ENCODE measurements at regions not wholly inside any gene's neighbourhood (a gene's known extent, or its start where the extent isn't known, plus 50 kb on each side); places are given as distances from the start of the nearest gene placed in this dataset.
"Not testable (repeated sequence)": the region's sequence is repeated elsewhere in the genome, so short reads cannot be mapped to it uniquely, and the experiment has no call there.

GRCh38 chr11:98155696-98156095 is 865.1 kb upstream of the CNTN5 start:
- no peak for DNase-seq (ENCODE audit: low spot score)

- DNase-seq (ENCODE audit: low spot score): no peak
Observed at GRCh38 chr11:98177925-98178324, 842.8 kb upstream of the CNTN5 start.

GRCh38 chr11:98180511-98180910 is 840.2 kb upstream of the CNTN5 start:
- DNase-seq (ENCODE audit: low spot score): no peak

GRCh38 chr11:98180921-98181320 is 839.8 kb upstream of the CNTN5 start:
- DNase-seq (ENCODE audit: low spot score): no peak

GRCh38 chr11:98183034-98183433 is 837.7 kb upstream of the CNTN5 start:
- no peak for DNase-seq (ENCODE audit: low spot score)

- no peak for DNase-seq (ENCODE audit: low spot score)
Observed at GRCh38 chr11:98185245-98185644, 835.5 kb upstream of the CNTN5 start.

- DNase-seq (ENCODE audit: low spot score): no peak
Observed at GRCh38 chr11:98194611-98195010, 826.1 kb upstream of the CNTN5 start.

- DNase-seq (ENCODE audit: low spot score): no peak
Observed at GRCh38 chr11:98195300-98195699, 825.4 kb upstream of the CNTN5 start.

- DNase-seq (ENCODE audit: low spot score): no peak
Observed at GRCh38 chr11:98207086-98207485, 813.7 kb upstream of the CNTN5 start.

GRCh38 chr11:98227278-98227677 is 793.5 kb upstream of the CNTN5 start:
- no peak for DNase-seq (ENCODE audit: low spot score)

- no peak for DNase-seq (ENCODE audit: low spot score)
Observed at GRCh38 chr11:98230678-98231077, 790.1 kb upstream of the CNTN5 start.

- DNase-seq (ENCODE audit: low spot score): no peak
Observed at GRCh38 chr11:98234698-98235097, 786.1 kb upstream of the CNTN5 start.

- DNase-seq (ENCODE audit: low spot score): no peak
Observed at GRCh38 chr11:98243897-98244296, 776.9 kb upstream of the CNTN5 start.

GRCh38 chr11:98260983-98261382 is 759.8 kb upstream of the CNTN5 start:
- no peak for DNase-seq (ENCODE audit: low spot score)

GRCh38 chr11:98277251-98277912 is 743.4 kb upstream of the CNTN5 start:
- DNase-seq (ENCODE audit: low spot score): no peak

- DNase-seq (ENCODE audit: low spot score): no peak
Observed at GRCh38 chr11:98289617-98290263, 731.0 kb upstream of the CNTN5 start.

- DNase-seq (ENCODE audit: low spot score): no peak
Observed at GRCh38 chr11:98296091-98296880, 724.5 kb upstream of the CNTN5 start.

GRCh38 chr11:98300719-98301118 is 720.0 kb upstream of the CNTN5 start:
- DNase-seq (ENCODE audit: low spot score): no peak

- no peak for DNase-seq (ENCODE audit: low spot score)
Observed at GRCh38 chr11:98307827-98308491, 712.8 kb upstream of the CNTN5 start.

GRCh38 chr11:98330306-98330705 is 690.4 kb upstream of the CNTN5 start:
- DNase-seq (ENCODE audit: low spot score): not testable (repeated sequence)

GRCh38 chr11:98358551-98358950 is 662.2 kb upstream of the CNTN5 start:
- DNase-seq (ENCODE audit: low spot score): no peak

- no peak for DNase-seq (ENCODE audit: low spot score)
Observed at GRCh38 chr11:98365190-98365589, 655.6 kb upstream of the CNTN5 start.

GRCh38 chr11:98365941-98366340 is 654.8 kb upstream of the CNTN5 start:
- DNase-seq (ENCODE audit: low spot score): no peak
